ENCODE measurements at regions not wholly inside any gene's neighbourhood (a gene's known extent, or its start where the extent isn't known, plus 50 kb on each side); places are given as distances from the start of the nearest gene placed in this dataset.

DNA sequence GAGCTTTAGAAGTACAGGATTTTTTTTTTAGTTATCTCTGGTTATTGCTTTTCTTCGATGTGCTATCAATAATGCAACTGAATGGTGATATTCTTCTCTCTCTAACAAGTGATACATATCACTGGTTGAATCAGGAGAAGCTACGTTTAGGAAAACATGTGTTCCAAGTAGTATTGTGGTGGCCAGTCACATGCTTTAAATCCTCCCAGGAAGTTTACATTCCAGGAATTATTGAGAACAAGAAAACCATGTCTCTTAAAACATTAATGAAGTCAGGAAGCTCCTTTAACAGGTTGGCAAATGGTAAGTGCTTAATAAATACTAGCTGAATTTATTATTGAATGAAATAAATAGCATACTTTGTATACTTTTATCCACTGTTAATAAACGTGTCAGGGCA is 371.1 kb downstream of the BCKDHB start:
- TF ChIP-seq, protein P1, sequence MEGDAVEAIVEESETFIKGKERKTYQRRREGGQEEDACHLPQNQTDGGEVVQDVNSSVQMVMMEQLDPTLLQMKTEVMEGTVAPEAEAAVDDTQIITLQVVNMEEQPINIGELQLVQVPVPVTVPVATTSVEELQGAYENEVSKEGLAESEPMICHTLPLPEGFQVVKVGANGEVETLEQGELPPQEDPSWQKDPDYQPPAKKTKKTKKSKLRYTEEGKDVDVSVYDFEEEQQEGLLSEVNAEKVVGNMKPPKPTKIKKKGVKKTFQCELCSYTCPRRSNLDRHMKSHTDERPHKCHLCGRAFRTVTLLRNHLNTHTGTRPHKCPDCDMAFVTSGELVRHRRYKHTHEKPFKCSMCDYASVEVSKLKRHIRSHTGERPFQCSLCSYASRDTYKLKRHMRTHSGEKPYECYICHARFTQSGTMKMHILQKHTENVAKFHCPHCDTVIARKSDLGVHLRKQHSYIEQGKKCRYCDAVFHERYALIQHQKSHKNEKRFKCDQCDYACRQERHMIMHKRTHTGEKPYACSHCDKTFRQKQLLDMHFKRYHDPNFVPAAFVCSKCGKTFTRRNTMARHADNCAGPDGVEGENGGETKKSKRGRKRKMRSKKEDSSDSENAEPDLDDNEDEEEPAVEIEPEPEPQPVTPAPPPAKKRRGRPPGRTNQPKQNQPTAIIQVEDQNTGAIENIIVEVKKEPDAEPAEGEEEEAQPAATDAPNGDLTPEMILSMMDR (IDR thresholded peaks at IDR 0.05; ENCODE audit: poor library complexity) = no peak
- TF ChIP-seq EZH2phosphoT487 (IDR thresholded peaks at IDR 0.05; ENCODE audit: low read depth, severe bottlenecking, unreplicated experiment) (no peak), EZH2 (IDR thresholded peaks at IDR 0.05; ENCODE audit: borderline replicate concordance) (no peak)

Data from hepatocyte (in vitro differentiated cells).